ENCODE measurements at regions not wholly inside any gene's neighbourhood (a gene's known extent, or its start where the extent isn't known, plus 50 kb on each side); places are given as distances from the start of the nearest gene placed in this dataset.
"Not testable (repeated sequence)": the region's sequence is repeated elsewhere in the genome, so short reads cannot be mapped to it uniquely, and the experiment has no call there.

DNA sequence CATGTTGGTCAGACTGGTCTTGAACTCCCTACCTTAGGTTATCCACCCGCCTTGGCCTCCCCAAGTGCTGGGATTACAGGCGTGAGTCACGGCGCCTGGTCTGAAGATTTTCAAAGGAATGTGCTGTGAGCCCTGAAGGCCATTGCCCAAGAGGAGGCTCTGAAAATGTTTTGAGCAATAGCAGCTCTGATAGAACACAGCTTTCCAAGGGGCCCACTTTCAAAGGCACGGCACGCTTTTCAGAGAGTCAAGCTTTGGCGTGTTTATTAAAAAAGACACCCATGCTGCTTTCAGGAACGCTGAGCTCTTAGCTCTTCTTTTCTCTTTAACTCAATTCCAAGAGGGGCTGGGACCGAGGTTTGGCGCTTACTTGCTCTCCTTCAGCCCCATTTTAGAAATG is 73.8 kb upstream of the CDON start:
- no peak overlapping the region for H3K27ac Mint-ChIP-seq
- no peak for ATAC-seq (replicated peaks in 1 of 2)
- no peaks in the 10 kb centered on the region for H3K4me1 Mint-ChIP-seq (ENCODE audit: low read depth)
- no peaks in the 10 kb centered on the region for H3K9me3 Mint-ChIP-seq
- peaks cover 24% of the 10 kb centered on the region for H3K27me3 Mint-ChIP-seq (ENCODE audit: low read depth)
- H3K36me3 Mint-ChIP-seq (ENCODE audit: insufficient read depth in 2 of 2), result no peaks in the 10 kb centered on the region
- DNase-seq, result no peak
- no peak overlapping the region for H3K4me3 Mint-ChIP-seq

DNA sequence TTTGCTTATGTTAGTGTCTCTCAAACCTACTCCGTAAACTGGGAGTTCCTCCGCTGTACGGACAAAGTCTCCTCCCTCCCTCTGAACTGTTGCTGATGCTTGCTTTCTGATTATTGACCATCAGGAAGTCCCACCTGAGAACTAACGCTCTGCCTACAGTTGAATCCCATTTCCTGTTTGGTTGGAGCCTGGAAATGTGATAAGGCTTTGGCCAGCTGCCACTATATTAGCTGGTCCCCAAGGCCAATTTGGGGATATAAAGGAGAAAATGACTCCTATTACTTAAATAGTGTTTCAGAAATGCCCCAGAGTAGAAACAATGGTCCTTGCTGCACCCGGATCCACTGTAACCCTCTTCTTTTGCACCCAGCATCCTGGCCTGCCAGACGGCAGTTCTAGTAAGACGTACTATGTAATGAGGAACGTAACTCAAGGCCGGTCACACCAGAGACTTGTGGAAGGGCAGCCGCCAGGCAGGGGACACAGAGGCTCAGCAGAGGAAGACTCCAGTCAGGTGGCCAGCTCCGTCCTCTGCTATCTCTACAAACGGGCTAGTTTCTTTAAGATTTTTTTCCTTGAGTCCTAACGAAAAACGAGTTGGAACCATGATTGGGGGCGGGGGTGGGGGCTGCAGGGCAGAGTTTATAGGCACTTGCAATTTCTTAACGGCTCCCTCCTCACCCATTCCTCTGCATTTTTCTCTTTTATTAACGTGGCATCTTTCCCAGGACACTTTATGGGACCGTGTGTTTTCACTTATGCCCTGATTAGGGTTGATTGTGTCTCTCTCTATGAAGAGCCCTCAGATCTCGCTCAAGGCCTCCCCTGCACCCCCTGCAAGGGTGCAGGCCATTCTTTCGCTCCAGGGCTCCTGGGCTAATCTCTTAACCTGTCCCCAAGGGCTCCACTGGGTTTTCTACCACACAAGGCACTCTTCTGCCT is 72.8 kb upstream of the CDON start:
- peaks cover 14% of the 10 kb centered on the region for H3K27me3 Mint-ChIP-seq (ENCODE audit: low read depth)
- ATAC-seq (replicated peaks in 1 of 2) (no peak), DNase-seq (no peak)
- no peak overlapping the region for H3K27ac Mint-ChIP-seq
- H3K36me3 Mint-ChIP-seq (ENCODE audit: insufficient read depth in 2 of 2), result no peaks in the 10 kb centered on the region
- H3K4me3 Mint-ChIP-seq, result no peak overlapping the region
- H3K9me3 Mint-ChIP-seq, result no peaks in the 10 kb centered on the region
- H3K4me1 Mint-ChIP-seq (ENCODE audit: low read depth), result no peaks in the 10 kb centered on the region

DNA sequence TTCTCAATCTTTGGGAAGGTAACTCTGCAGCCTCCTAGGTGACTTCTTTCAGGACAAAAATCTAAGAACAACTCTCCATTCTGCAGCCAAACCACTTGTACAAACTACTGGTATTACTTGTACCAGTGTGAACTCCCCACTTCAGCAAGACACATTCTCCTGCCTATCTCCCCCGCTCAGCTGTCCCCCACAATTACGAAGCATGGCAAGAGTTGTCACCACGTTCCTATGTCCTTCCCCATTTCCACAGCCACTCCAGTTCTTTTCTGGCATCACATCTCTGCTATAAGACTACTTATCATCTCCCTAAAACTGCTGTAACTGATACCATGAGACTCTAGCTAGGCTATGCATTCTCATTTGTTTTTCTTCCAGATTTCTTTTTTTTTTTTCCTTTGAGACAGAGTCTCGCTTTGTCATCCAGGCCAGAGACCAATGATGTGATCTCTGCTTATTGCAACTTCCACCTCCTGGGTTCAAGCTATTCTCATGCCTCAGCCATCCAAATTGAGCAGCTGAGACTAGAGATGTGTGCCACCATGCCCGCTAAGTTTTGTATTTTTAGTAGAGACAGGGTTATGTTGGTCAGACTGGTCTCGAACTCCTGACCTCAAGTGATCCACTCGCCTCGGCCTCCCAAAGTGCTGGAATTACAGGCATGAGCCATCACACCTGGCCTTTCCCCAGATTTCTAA is 71.9 kb upstream of the CDON start:
- Mint-ChIP-seq H3K27ac (no peak overlapping the region), H3K27me3 (ENCODE audit: low read depth) (peaks cover 8% of the 10 kb centered on the region), H3K4me1 (ENCODE audit: low read depth) (no peaks in the 10 kb centered on the region), H3K4me3 (no peak overlapping the region), H3K36me3 (ENCODE audit: insufficient read depth in 2 of 2) (no peaks in the 10 kb centered on the region), H3K9me3 (no peaks in the 10 kb centered on the region)
- DNase-seq (no peak), ATAC-seq (replicated peaks in 1 of 2) (no peak)

DNA sequence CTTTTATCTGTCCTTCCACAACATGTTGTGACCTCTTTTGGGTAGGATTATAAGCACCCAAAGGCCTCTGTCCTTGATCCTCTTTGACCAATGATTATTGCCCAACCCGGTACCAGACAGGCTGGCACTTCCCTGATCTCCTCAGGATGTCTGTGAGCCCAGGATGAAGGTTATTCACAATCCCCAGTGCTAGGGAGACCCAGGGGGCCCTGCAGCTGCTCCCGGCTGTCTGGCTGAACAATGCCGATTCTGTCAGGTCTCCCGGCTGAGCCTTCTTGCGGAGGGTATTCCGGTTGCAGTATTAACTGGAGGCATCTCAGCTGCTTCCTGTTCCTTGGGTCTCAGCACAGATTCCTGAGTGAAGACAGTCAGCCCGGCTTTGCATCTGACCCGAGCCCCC is 71.2 kb upstream of the CDON start:
- Mint-ChIP-seq H3K36me3 (ENCODE audit: insufficient read depth in 2 of 2) (no peaks in the 10 kb centered on the region), H3K4me1 (ENCODE audit: low read depth) (no peaks in the 10 kb centered on the region), H3K4me3 (no peak overlapping the region), H3K27me3 (ENCODE audit: low read depth) (peaks cover 8% of the 10 kb centered on the region), H3K27ac (no peak overlapping the region), H3K9me3 (no peaks in the 10 kb centered on the region)
- no peak for DNase-seq
- no peak for ATAC-seq (replicated peaks in 1 of 2)

DNA sequence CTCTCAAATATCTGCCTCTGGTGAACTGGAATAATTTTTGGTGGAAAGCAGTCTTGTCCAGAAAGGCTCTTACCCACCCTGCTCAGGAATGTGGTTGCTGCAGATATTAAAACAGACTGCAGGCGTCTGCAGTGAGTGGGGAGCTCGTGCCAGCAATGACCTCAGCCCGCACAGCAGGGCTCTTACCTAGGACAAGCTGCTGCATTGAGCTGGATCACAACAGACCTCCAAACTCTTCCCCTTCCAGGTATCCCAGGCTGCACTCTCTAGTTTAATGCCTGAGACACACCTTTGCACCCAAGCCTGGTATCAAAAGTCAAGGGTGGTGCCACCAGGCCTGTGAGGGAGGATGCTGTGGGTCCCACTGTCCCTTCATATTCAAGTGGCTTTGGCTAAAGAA is 69.7 kb upstream of the CDON start:
- ATAC-seq (replicated peaks in 1 of 2) (no peak), DNase-seq (no peak)
- Mint-ChIP-seq H3K4me3 (no peak overlapping the region), H3K9me3 (no peaks in the 10 kb centered on the region), H3K36me3 (ENCODE audit: insufficient read depth in 2 of 2) (no peaks in the 10 kb centered on the region), H3K27me3 (ENCODE audit: low read depth) (peaks cover 8% of the 10 kb centered on the region), H3K27ac (no peak overlapping the region), H3K4me1 (ENCODE audit: low read depth) (no peaks in the 10 kb centered on the region)

DNA sequence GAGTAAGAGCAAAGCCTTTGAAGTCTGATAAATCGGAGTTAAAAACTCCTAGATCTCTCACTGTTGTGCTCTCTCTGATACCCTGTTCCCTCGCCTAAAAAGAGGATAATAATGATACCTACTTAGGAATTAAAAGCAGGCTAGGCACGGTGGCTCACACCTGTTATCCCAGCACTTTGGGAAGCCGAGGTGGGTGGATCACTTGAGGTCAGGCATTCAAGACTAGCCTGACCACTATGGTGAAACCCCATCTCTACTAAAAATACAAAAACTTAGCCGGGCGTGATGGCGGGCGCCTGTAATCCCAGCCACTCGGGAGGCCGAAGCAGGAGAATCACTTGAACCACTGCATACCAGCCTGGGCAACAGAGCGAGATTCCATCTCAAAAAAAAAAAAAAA is 68.1 kb upstream of the CDON start:
- DNase-seq; ATAC-seq (replicated peaks in 1 of 2); H3K36me3 Mint-ChIP-seq (ENCODE audit: insufficient read depth in 2 of 2); H3K27me3 Mint-ChIP-seq (ENCODE audit: low read depth); H3K4me1 Mint-ChIP-seq (ENCODE audit: low read depth); H3K27ac Mint-ChIP-seq; H3K9me3 Mint-ChIP-seq; H3K4me3 Mint-ChIP-seq: not testable (repeated sequence)

DNA sequence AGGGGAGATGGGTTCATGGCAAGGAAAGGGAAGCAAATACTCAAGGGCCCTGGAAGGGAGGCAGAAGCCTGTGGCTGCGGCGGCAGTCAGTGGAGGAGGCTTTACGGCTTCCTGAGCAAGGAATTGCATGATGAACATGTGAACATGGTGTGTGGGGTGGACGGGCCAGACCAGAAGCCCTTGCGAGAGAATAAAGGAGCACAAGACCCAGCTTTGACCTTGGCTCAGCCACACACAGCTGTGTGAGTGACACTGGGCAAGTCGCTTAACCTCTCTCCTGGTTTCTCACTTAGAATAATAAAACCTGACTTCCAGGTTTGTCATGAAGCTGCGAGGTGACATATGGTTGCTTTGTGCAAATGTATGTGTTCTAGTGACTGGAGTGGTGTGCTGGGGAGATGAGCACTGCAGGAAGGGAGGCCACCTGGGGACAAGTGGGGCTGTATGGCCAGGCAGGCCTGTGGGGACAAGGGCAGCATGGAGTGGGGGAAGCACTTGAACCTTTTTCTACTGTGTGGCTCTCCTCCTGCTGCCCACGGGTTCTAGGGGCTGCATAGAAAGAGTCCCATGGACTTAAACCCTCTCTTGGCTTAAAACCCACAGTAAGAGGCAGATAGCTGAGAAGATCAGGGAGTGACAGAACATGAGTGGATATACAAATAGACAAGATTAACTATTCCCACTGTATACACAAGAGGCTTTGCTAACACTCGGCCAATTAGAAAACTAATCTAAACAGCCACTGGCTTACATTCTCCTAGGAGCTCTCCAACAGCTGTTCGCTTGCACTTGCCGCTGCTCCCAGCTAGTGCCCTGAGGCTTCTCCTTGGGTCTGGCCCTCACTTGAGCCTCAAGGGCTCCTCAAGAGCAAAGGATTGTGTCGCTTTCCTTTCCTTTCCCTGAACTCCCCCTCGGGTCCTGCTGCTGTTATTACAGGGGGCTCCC is 67.3 kb upstream of the CDON start:
- Mint-ChIP-seq H3K4me3 (no peak overlapping the region), H3K27ac (no peak overlapping the region), H3K27me3 (ENCODE audit: low read depth) (peaks cover 8% of the 10 kb centered on the region), H3K36me3 (ENCODE audit: insufficient read depth in 2 of 2) (no peaks in the 10 kb centered on the region), H3K4me1 (ENCODE audit: low read depth) (no peaks in the 10 kb centered on the region), H3K9me3 (no peaks in the 10 kb centered on the region)
- DNase-seq (no peak), ATAC-seq (replicated peaks in 1 of 2) (no peak)

DNA sequence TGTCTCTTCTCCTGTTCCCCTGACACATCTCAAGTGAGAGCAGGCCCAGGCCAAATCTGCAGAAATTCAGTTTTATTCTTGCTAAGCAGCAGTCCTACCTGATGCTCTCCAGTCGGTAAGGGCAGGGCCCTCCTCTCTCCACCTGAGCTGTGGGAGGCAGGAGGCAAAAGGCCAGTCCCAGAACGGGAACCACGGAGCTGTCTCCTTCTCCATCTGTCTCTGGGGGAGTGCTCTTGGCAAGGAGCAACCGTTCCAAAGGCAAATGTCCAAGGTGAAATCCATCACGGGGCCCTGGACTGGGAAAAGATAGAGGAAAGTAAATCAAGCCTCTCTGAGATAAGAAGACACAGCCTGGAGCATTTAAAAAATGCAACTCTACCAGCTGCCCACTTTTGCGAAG is 65.2 kb upstream of the CDON start:
- H3K4me1 Mint-ChIP-seq (ENCODE audit: low read depth), result no peaks in the 10 kb centered on the region
- H3K27me3 Mint-ChIP-seq (ENCODE audit: low read depth), result no peaks in the 10 kb centered on the region
- H3K9me3 Mint-ChIP-seq, result no peaks in the 10 kb centered on the region
- H3K36me3 Mint-ChIP-seq (ENCODE audit: insufficient read depth in 2 of 2), result no peaks in the 10 kb centered on the region
- H3K4me3 Mint-ChIP-seq, result no peak overlapping the region
- no peak for ATAC-seq (replicated peaks in 1 of 2)
- no peak for DNase-seq
- H3K27ac Mint-ChIP-seq, result no peak overlapping the region

DNA sequence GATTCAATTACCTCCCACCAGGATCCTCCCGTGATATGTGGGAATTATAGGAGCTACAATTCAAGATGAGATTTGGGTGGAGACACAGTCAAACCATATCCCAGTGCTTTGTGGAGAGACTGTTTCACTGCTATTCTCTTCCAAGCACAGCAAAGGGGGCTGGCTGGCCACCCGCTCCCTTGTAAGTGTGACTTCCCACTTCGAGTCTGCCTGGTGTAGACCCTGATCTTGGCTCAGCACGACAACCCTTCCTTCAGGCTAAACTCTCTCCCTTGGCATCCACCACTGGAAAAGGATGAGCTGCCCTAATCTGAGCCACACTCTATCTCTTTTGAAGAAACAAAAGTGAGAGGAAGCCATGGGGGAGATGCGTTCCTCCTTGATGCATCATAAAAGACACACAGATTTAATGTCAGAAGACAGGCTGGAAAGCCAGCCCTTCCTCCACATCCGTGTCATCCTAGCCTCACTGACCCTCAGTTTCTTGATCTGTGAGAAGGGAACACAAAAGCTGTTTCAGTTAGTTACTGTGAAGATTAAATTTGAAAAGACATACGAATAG is 64.7 kb upstream of the CDON start:
- Mint-ChIP-seq H3K4me1 (ENCODE audit: low read depth) (no peaks in the 10 kb centered on the region), H3K27ac (no peak overlapping the region), H3K9me3 (no peaks in the 10 kb centered on the region), H3K4me3 (no peak overlapping the region), H3K36me3 (ENCODE audit: insufficient read depth in 2 of 2) (no peaks in the 10 kb centered on the region), H3K27me3 (ENCODE audit: low read depth) (no peaks in the 10 kb centered on the region)
- DNase-seq (no peak), ATAC-seq (replicated peaks in 1 of 2) (no peak)

DNA sequence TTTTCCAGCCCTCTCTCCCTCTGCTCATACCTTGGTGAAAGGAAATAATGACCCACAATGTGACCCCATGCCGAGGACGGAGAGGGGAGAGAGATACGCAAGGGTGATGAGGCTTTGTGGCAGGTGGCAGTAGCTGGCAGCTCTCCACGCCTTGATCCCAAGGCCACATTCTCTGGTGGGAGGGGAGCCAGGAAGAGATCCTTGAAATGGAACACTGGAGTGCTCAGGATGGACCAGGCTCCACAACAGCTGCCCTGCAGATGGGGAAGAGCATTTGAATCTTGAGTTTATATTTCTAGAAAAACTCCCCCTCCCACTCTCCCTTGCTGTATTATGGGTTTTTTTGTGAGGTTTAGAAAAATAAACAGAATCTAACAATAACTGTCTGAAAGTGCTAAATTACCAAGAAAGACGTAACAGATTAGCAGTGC is 61.6 kb upstream of the CDON start:
- Mint-ChIP-seq H3K27ac (no peak overlapping the region), H3K27me3 (ENCODE audit: low read depth) (no peaks in the 10 kb centered on the region), H3K36me3 (ENCODE audit: insufficient read depth in 2 of 2) (no peaks in the 10 kb centered on the region), H3K4me1 (ENCODE audit: low read depth) (no peaks in the 10 kb centered on the region), H3K4me3 (no peak overlapping the region), H3K9me3 (no peaks in the 10 kb centered on the region)
- ATAC-seq (replicated peaks in 1 of 2), result no peak
- no peak for DNase-seq

DNA sequence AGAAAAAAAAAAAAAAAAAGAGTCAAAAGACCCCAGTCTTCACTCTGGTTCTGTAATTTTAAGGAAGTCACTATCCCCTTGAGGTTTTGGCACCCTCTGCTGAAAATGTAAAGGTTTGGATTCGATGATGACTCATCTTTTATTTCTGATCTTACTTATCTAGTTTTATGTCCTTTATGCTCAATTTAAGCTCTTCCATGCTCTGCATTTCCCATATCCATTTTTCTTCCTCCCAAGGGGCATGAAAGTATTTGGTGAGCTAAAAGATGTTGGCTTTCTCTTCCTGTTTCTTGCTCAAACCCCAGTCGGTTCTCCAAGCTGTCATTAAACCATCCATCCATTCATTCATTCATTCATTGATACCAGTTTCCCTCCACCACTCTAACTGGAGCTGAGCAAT is 61.0 kb upstream of the CDON start:
- Mint-ChIP-seq H3K36me3 (ENCODE audit: insufficient read depth in 2 of 2) (no peaks in the 10 kb centered on the region), H3K4me3 (no peak overlapping the region), H3K27ac (no peak overlapping the region), H3K27me3 (ENCODE audit: low read depth) (no peaks in the 10 kb centered on the region), H3K9me3 (no peaks in the 10 kb centered on the region), H3K4me1 (ENCODE audit: low read depth) (no peaks in the 10 kb centered on the region)
- ATAC-seq (replicated peaks in 1 of 2), result no peak
- no peak for DNase-seq

DNA sequence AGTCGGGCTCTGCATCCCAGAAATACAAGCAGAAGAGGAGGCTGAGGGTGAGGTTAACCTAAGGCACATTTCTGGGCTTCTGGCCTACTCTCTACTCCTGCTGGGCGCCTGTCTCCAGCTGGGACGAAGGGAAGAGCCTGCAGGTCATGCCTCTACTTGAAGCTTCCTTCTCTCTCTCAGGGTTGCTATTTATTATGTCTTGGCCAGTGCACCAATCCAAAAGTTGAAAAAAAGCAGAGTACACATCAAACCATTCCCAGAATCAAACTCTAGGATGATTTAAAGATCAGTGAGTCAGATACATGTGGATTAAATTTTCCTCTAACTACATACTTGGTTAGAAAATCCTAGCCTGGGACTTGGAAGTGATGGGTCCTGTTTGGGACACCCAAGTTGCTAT is 60.2 kb upstream of the CDON start:
- H3K27ac Mint-ChIP-seq, result no peak overlapping the region
- DNase-seq, result no peak
- ATAC-seq (replicated peaks in 1 of 2), result no peak
- no peaks in the 10 kb centered on the region for H3K36me3 Mint-ChIP-seq (ENCODE audit: insufficient read depth in 2 of 2)
- H3K9me3 Mint-ChIP-seq, result no peaks in the 10 kb centered on the region
- H3K27me3 Mint-ChIP-seq (ENCODE audit: low read depth), result no peaks in the 10 kb centered on the region
- H3K4me1 Mint-ChIP-seq (ENCODE audit: low read depth), result no peaks in the 10 kb centered on the region
- H3K4me3 Mint-ChIP-seq, result no peak overlapping the region

DNA sequence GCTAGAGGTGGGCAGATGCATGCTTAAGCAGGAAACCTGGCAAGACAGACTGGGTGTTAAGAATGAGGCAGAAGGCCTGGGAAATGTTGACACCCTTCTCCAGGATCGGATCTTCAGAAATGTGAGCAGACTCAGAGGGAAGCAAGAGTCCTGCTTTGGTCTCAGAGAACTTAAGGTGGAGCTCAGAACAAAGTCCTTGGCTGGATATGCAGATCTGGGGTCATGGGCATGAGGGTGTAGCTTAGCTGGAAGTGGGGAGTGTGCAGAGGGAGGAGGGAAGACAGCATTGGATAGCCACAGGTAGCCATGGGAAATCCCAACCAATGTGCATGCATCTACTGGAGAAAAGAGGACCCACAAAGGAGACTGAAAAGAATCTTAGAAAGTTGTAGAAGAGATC is 58.6 kb upstream of the CDON start:
- Mint-ChIP-seq H3K4me1 (ENCODE audit: low read depth) (no peaks in the 10 kb centered on the region), H3K27me3 (ENCODE audit: low read depth) (no peaks in the 10 kb centered on the region), H3K36me3 (ENCODE audit: insufficient read depth in 2 of 2) (no peaks in the 10 kb centered on the region), H3K4me3 (no peak overlapping the region), H3K9me3 (no peaks in the 10 kb centered on the region), H3K27ac (no peak overlapping the region)
- ATAC-seq (replicated peaks in 1 of 2), result no peak
- no peak for DNase-seq

Data from activated T-cell treated with anti-CD3 and anti-CD28 coated beads, Interleukin-2, amount 50 U/mL, for 72 hours (primary cell).